ENCODE measurements at regions not wholly inside any gene's neighbourhood (a gene's known extent, or its start where the extent isn't known, plus 50 kb on each side); places are given as distances from the start of the nearest gene placed in this dataset.
A peak's percentile ranks its signal among the peaks of the same experiment; 100 is the strongest.

GRCh38 chr3:27625864-27626263, 96.3 kb downstream of the EOMES start:
- Histone ChIP-seq H3K4me3 (ENCODE audit: low read length in 2 of 2) (no peak overlapping the region), H3K27me3 (ENCODE audit: control insufficient read depth in 1 of 2, insufficient read depth in 2 of 2, low read length in 1 of 2) (no peaks in the 10 kb centered on the region), H3K4me1 (ENCODE audit: control insufficient read depth in 1 of 2, insufficient read depth in 2 of 2, low read length in 2 of 2) (peaks cover 0 to 6% of the 10 kb centered on the region in 2 donors), H3K9me3 (ENCODE audit: control insufficient read depth, low read length) (no peaks in the 10 kb centered on the region), H3K36me3 (ENCODE audit: control insufficient read depth in 1 of 2, insufficient read depth in 2 of 2, low read length in 1 of 2) (no peaks in the 10 kb centered on the region), H3K27ac (ENCODE audit: low read depth in 1 of 2, low read length in 2 of 2) (no peak overlapping the region)
- ATAC-seq (ENCODE audit: low FRiP score) (no peak), DNase-seq (no peak)
- 91 to 97% methylated on average over 3 of the region's 3 CpGs for WGBS, 2 donors
- intact Hi-C loops (cut with DNase I): no loop called here

GRCh38 chr3:27623085-27623753, 98.9 kb downstream of the EOMES start:
- peak in 1 of 2 donors; percentile 62 for DNase-seq
- H3K36me3 ChIP-seq (ENCODE audit: control insufficient read depth in 1 of 2, insufficient read depth in 2 of 2, low read length in 1 of 2): no peaks in the 10 kb centered on the region
- peak; percentile 62 for ATAC-seq (ENCODE audit: low FRiP score)
- H3K4me1 ChIP-seq (ENCODE audit: control insufficient read depth in 1 of 2, insufficient read depth in 2 of 2, low read length in 2 of 2): peaks cover 0 to 6% of the 10 kb centered on the region in 2 donors
- H3K27me3 ChIP-seq (ENCODE audit: control insufficient read depth in 1 of 2, insufficient read depth in 2 of 2, low read length in 1 of 2): no peaks in the 10 kb centered on the region
- intact Hi-C loops (cut with DNase I): no loop called here
- no peak overlapping the region for H3K4me3 ChIP-seq (ENCODE audit: low read length in 2 of 2)
- peak overlapping the region; percentile 55 to 98 for H3K27ac ChIP-seq (ENCODE audit: low read depth in 1 of 2, low read length in 2 of 2)
- WGBS, 2 donors: 1 to 4% methylated on average over 4 of the region's 4 CpGs
- H3K9me3 ChIP-seq (ENCODE audit: control insufficient read depth, low read length): no peaks in the 10 kb centered on the region

GRCh38 chr3:27617552-27617951, 104.6 kb downstream of the EOMES start:
- ATAC-seq (ENCODE audit: low FRiP score): no peak
- 94 to 97% methylated on average over 5 of the region's 5 CpGs for WGBS, 2 donors

GRCh38 chr3:27616031-27616430, 106.1 kb downstream of the EOMES start:
- 87 to 88% methylated on average over 4 of the region's 4 CpGs for WGBS, 2 donors
- H3K9me3 ChIP-seq (ENCODE audit: control insufficient read depth, low read length): peaks cover 3% of the 10 kb centered on the region
- intact Hi-C loops (cut with DNase I): no loop called here
- ATAC-seq (ENCODE audit: low FRiP score) (no peak), DNase-seq (no peak)
- H3K36me3 ChIP-seq (ENCODE audit: control insufficient read depth in 1 of 2, insufficient read depth in 2 of 2, low read length in 1 of 2): no peaks in the 10 kb centered on the region
- no peaks in the 10 kb centered on the region for H3K27me3 ChIP-seq (ENCODE audit: control insufficient read depth in 1 of 2, insufficient read depth in 2 of 2, low read length in 1 of 2)
- H3K4me3 ChIP-seq (ENCODE audit: low read length in 2 of 2): no peak overlapping the region
- H3K4me1 ChIP-seq (ENCODE audit: control insufficient read depth in 1 of 2, insufficient read depth in 2 of 2, low read length in 2 of 2): no peaks in the 10 kb centered on the region
- H3K27ac ChIP-seq (ENCODE audit: low read depth in 1 of 2, low read length in 2 of 2): peak overlapping the region in 1 of 2 donors; percentile 18

More at GRCh38 chr3:27617552-27617951, 104.6 kb downstream of the EOMES start:
- Histone ChIP-seq H3K36me3 (ENCODE audit: control insufficient read depth in 1 of 2, insufficient read depth in 2 of 2, low read length in 1 of 2) (no peaks in the 10 kb centered on the region), H3K4me1 (ENCODE audit: control insufficient read depth in 1 of 2, insufficient read depth in 2 of 2, low read length in 2 of 2) (no peaks in the 10 kb centered on the region), H3K9me3 (ENCODE audit: control insufficient read depth, low read length) (peaks cover 3% of the 10 kb centered on the region), H3K27ac (ENCODE audit: low read depth in 1 of 2, low read length in 2 of 2) (no peak overlapping the region), H3K27me3 (ENCODE audit: control insufficient read depth in 1 of 2, insufficient read depth in 2 of 2, low read length in 1 of 2) (no peaks in the 10 kb centered on the region), H3K4me3 (ENCODE audit: low read length in 2 of 2) (no peak overlapping the region)
- no peak for DNase-seq
- intact Hi-C loops (cut with DNase I): no loop called here

- intact Hi-C loops (cut with DNase I): no loop called here
- 96 to 98% methylated on average over 1 of the region's 1 CpG for WGBS, 2 donors
- Histone ChIP-seq H3K9me3 (ENCODE audit: control insufficient read depth, low read length) (peaks cover 3% of the 10 kb centered on the region), H3K4me1 (ENCODE audit: control insufficient read depth in 1 of 2, insufficient read depth in 2 of 2, low read length in 2 of 2) (no peaks in the 10 kb centered on the region), H3K4me3 (ENCODE audit: low read length in 2 of 2) (no peak overlapping the region), H3K36me3 (ENCODE audit: control insufficient read depth in 1 of 2, insufficient read depth in 2 of 2, low read length in 1 of 2) (no peaks in the 10 kb centered on the region), H3K27ac (ENCODE audit: low read depth in 1 of 2, low read length in 2 of 2) (no peak overlapping the region), H3K27me3 (ENCODE audit: control insufficient read depth in 1 of 2, insufficient read depth in 2 of 2, low read length in 1 of 2) (no peaks in the 10 kb centered on the region)
- ATAC-seq (ENCODE audit: low FRiP score): no peak
- DNase-seq: no peak
These were observed 106.6 kb downstream of the EOMES start for GRCh38 chr3:27615555-27615954.

- Histone ChIP-seq H3K9me3 (ENCODE audit: control insufficient read depth, low read length) (peaks cover 3% of the 10 kb centered on the region), H3K27ac (ENCODE audit: low read depth in 1 of 2, low read length in 2 of 2) (peak overlapping the region in 1 of 2 donors; percentile 79), H3K27me3 (ENCODE audit: control insufficient read depth in 1 of 2, insufficient read depth in 2 of 2, low read length in 1 of 2) (no peaks in the 10 kb centered on the region), H3K4me3 (ENCODE audit: low read length in 2 of 2) (no peak overlapping the region), H3K36me3 (ENCODE audit: control insufficient read depth in 1 of 2, insufficient read depth in 2 of 2, low read length in 1 of 2) (no peaks in the 10 kb centered on the region), H3K4me1 (ENCODE audit: control insufficient read depth in 1 of 2, insufficient read depth in 2 of 2, low read length in 2 of 2) (no peaks in the 10 kb centered on the region)
- 96 to 98% methylated on average over 4 of the region's 4 CpGs for WGBS, 2 donors
- ATAC-seq (ENCODE audit: low FRiP score): no peak
- intact Hi-C loops (cut with DNase I): no loop called here
- DNase-seq: no peak
These were observed 107.5 kb downstream of the EOMES start for GRCh38 chr3:27614592-27614991.

- Histone ChIP-seq H3K27ac (ENCODE audit: low read depth in 1 of 2, low read length in 2 of 2) (peak overlapping the region; percentile 72 to 79), H3K4me1 (ENCODE audit: control insufficient read depth in 1 of 2, insufficient read depth in 2 of 2, low read length in 2 of 2) (no peaks in the 10 kb centered on the region), H3K36me3 (ENCODE audit: control insufficient read depth in 1 of 2, insufficient read depth in 2 of 2, low read length in 1 of 2) (no peaks in the 10 kb centered on the region), H3K9me3 (ENCODE audit: control insufficient read depth, low read length) (peaks cover 3% of the 10 kb centered on the region), H3K4me3 (ENCODE audit: low read length in 2 of 2) (no peak overlapping the region), H3K27me3 (ENCODE audit: control insufficient read depth in 1 of 2, insufficient read depth in 2 of 2, low read length in 1 of 2) (no peaks in the 10 kb centered on the region)
- DNase-seq: no peak
- no peak for ATAC-seq (ENCODE audit: low FRiP score)
- intact Hi-C loops (cut with DNase I): no loop called here
- WGBS, 2 donors: 7 to 10% methylated on average over 2 of the region's 2 CpGs
These were observed 108.2 kb downstream of the EOMES start for GRCh38 chr3:27613846-27614500.

GRCh38 chr3:27610800-27611525, 111.2 kb downstream of the EOMES start:
- no peaks in the 10 kb centered on the region for H3K4me1 ChIP-seq (ENCODE audit: control insufficient read depth in 1 of 2, insufficient read depth in 2 of 2, low read length in 2 of 2)
- ATAC-seq (ENCODE audit: low FRiP score) (no peak), DNase-seq (no peak)
- H3K9me3 ChIP-seq (ENCODE audit: control insufficient read depth, low read length): peaks cover 3% of the 10 kb centered on the region
- no peaks in the 10 kb centered on the region for H3K27me3 ChIP-seq (ENCODE audit: control insufficient read depth in 1 of 2, insufficient read depth in 2 of 2, low read length in 1 of 2)
- no peak overlapping the region for H3K4me3 ChIP-seq (ENCODE audit: low read length in 2 of 2)
- WGBS, 2 donors: 75 to 84% methylated on average over 8 of the region's 8 CpGs
- no peak overlapping the region for H3K27ac ChIP-seq (ENCODE audit: low read depth in 1 of 2, low read length in 2 of 2)
- intact Hi-C loops (cut with DNase I): no loop called here
- H3K36me3 ChIP-seq (ENCODE audit: control insufficient read depth in 1 of 2, insufficient read depth in 2 of 2, low read length in 1 of 2): no peaks in the 10 kb centered on the region
